Activated CD4-positive, alpha-beta memory T cell treated with anti-CD3 and anti-CD28 coated beads for 36 hours (primary cell): ENCODE measurements at regions not wholly inside any gene's neighbourhood (a gene's known extent, or its start where the extent isn't known, plus 50 kb on each side); places are given as distances from the start of the nearest gene placed in this dataset.

ENCODE experiments used
- CTCF ChIA-PET: fragments of 350-600 bp; sonication (Branson Sonifier 250); formaldehyde crosslinking; loops from one replicate; lab custom pipeline; 2021; ENCODE audit warnings: antibody characterized with exemption, inconsistent platforms; lab: Charles Lee
- POLR2A ChIA-PET: fragments of 350-600 bp; sonication (Branson Sonifier 250); formaldehyde crosslinking; loops from one replicate; lab custom pipeline; 2021; ENCODE audit warnings: antibody characterized with exemption; lab: Charles Lee
- DNase-seq: peaks from one replicate; pipeline ENCODE4 v3.0.0-alpha.2; 2020
- H3K27ac Mint-ChIP-seq: one replicate; pipeline ENCODE4 v1.8.0; 2021; ENCODE audit warnings: mixed read lengths
- H3K27me3 Mint-ChIP-seq: one replicate; pipeline ENCODE4 v1.8.0; 2021; ENCODE audit warnings: mixed read lengths
- H3K36me3 Mint-ChIP-seq: one replicate; pipeline ENCODE4 v1.8.0; 2021; ENCODE audit warnings: mixed read lengths
- H3K4me1 Mint-ChIP-seq: one replicate; pipeline ENCODE4 v1.8.0; 2021; ENCODE audit warnings: low read depth, mixed read lengths
- H3K4me3 Mint-ChIP-seq: one replicate; pipeline ENCODE4 v1.8.0; 2021; ENCODE audit warnings: mild to moderate bottlenecking, mixed read lengths
- H3K9me3 Mint-ChIP-seq: one replicate; pipeline ENCODE4 v1.8.0; 2021; ENCODE audit warnings: mixed read lengths
- intact Hi-C: fragments of 100-400 bp; cut with micrococcal nuclease; formaldehyde crosslinking; loops from one replicate; pipeline ENCODE4 v1.15.1; 2023

GRCh38 chr6:81812401-81812800 is 59.9 kb upstream of the TENT5A start:
- H3K4me3 Mint-ChIP-seq: no peak overlapping the region
- POLR2A ChIA-PET: no interaction called here
- peaks cover 3% of the 10 kb centered on the region for H3K4me1 Mint-ChIP-seq
- DNase-seq: no peak
- H3K36me3 Mint-ChIP-seq: no peaks in the 10 kb centered on the region
- intact Hi-C loops: no loop called here
- no peak overlapping the region for H3K27ac Mint-ChIP-seq
- peaks cover 10% of the 10 kb centered on the region for H3K27me3 Mint-ChIP-seq
- H3K9me3 Mint-ChIP-seq: no peaks in the 10 kb centered on the region
- CTCF ChIA-PET: no interaction called here

DNA sequence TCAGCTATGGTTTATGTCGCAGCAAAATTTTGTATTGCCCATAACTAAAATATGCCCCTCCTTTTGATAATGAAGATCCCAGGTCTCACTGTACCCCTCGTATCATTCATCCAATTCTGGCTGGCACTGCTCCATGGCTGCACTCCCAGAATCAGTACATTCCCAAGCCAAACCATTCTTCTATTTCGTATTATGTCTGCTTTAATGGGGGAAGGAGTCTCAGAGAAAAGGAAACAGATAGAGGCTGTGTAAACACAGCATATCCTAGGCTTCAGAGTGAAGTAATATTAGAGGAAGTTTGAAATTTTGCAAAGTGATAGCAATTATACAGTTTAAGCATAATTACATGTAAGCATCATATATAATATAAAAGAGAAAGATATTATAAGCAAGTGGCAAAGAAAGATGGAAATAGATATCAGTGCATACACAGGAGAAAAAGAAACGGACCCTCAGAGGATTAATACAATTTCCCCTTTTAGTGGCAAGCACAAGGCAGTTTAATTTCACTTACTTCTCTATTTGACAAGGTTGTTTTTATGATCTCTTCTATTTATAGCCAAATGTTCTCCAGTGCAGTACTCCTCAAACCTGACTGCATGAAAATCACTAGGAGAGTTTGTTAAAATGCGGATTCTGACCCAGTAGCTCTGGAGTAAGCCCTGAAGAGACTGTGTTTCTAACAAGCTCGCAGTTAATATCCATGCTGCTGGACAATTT is 56.5 kb upstream of the TENT5A start:
- no peak for DNase-seq
- intact Hi-C loops: no loop called here
- H3K4me1 Mint-ChIP-seq: peaks cover 3% of the 10 kb centered on the region
- H3K36me3 Mint-ChIP-seq: no peaks in the 10 kb centered on the region
- ChIA-PET POLR2A (no interaction called here), CTCF (no interaction called here)
- H3K27me3 Mint-ChIP-seq: peaks cover 13% of the 10 kb centered on the region
- no peaks in the 10 kb centered on the region for H3K9me3 Mint-ChIP-seq
- no peak overlapping the region for H3K27ac Mint-ChIP-seq
- no peak overlapping the region for H3K4me3 Mint-ChIP-seq

- H3K4me3 Mint-ChIP-seq: no peak overlapping the region
- ChIA-PET POLR2A (no interaction called here), CTCF (no interaction called here)
- H3K4me1 Mint-ChIP-seq: no peaks in the 10 kb centered on the region
- no peaks in the 10 kb centered on the region for H3K36me3 Mint-ChIP-seq
- intact Hi-C loops: no loop called here
- DNase-seq: no peak
- H3K9me3 Mint-ChIP-seq: no peaks in the 10 kb centered on the region
- no peak overlapping the region for H3K27ac Mint-ChIP-seq
- H3K27me3 Mint-ChIP-seq: peaks cover 11% of the 10 kb centered on the region
Measured at GRCh38 chr6:81806793-81807565, 54.5 kb upstream of the TENT5A start.

DNA sequence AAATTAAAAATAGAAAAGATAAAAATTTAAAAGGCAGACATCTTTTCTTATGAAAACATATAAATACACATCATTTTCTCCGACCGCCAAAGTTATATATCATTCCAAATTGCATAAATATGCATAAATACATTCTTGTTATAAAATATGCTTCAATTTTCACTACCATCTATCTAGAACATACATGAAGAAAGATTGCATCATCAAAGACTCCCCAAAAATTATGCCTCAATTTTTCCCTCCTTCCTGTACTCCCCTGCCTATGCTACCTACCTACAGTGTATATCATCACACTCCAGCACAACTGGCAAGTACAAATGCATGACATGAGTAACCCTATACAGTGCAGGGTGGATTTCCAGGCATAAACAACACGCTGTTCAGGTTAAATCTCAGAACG is 49.9 kb upstream of the TENT5A start:
- ChIA-PET CTCF (no interaction called here), POLR2A (no interaction called here)
- no peak for DNase-seq
- Mint-ChIP-seq H3K9me3 (no peaks in the 10 kb centered on the region), H3K36me3 (no peaks in the 10 kb centered on the region), H3K4me1 (no peaks in the 10 kb centered on the region), H3K27ac (no peak overlapping the region), H3K4me3 (no peak overlapping the region), H3K27me3 (peaks cover 3% of the 10 kb centered on the region)
- intact Hi-C loops: no loop called here
